ENCODE measurements at regions not wholly inside any gene's neighbourhood (a gene's known extent, or its start where the extent isn't known, plus 50 kb on each side); places are given as distances from the start of the nearest gene placed in this dataset.

DNA sequence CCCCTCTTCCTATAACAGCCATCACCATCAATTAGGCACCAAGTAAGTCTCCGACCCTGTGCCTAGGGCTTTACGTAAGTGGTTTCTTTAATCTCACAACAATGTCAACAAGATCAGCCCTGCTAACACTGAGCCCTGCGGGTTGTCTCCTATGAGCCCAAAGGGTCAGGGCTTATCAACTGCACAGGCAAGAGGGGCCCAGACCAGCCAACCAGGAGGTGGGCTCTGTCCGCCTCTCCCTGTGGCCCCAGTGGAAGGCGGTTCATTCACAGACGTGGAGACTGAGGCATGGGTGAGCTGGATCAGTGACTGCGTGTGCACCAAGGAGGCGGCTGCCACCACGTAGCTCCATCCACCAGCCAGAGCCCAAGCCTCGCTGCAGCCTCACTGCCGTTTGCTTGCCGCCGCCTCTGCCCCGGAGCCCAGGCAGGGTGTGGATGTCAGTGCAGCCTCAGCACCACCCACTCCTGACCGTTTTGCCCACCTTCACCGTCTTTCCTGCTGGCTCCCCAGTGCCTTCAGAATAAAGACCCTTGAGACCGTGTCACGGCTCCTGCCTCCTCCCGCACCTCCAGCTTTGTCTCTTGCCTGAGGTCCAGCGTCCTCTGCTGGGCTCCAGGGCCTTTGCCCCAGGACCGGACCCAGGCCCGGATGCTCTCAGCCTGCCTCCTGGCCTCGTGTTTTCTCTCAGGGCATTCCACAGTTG is 78.7 kb downstream of the DLL1 start:
- no peak overlapping the region for H3K4me3 ChIP-seq (ENCODE audit: control insufficient read depth, low read depth, low read length)
- TF ChIP-seq, protein P1, sequence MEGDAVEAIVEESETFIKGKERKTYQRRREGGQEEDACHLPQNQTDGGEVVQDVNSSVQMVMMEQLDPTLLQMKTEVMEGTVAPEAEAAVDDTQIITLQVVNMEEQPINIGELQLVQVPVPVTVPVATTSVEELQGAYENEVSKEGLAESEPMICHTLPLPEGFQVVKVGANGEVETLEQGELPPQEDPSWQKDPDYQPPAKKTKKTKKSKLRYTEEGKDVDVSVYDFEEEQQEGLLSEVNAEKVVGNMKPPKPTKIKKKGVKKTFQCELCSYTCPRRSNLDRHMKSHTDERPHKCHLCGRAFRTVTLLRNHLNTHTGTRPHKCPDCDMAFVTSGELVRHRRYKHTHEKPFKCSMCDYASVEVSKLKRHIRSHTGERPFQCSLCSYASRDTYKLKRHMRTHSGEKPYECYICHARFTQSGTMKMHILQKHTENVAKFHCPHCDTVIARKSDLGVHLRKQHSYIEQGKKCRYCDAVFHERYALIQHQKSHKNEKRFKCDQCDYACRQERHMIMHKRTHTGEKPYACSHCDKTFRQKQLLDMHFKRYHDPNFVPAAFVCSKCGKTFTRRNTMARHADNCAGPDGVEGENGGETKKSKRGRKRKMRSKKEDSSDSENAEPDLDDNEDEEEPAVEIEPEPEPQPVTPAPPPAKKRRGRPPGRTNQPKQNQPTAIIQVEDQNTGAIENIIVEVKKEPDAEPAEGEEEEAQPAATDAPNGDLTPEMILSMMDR (conservative IDR thresholded peaks at IDR 0.05; ENCODE audit: control insufficient read depth, insufficient read depth, low read depth, low read length) = no peak
- DNase-seq (ENCODE audit: low read depth) = no peak

DNA sequence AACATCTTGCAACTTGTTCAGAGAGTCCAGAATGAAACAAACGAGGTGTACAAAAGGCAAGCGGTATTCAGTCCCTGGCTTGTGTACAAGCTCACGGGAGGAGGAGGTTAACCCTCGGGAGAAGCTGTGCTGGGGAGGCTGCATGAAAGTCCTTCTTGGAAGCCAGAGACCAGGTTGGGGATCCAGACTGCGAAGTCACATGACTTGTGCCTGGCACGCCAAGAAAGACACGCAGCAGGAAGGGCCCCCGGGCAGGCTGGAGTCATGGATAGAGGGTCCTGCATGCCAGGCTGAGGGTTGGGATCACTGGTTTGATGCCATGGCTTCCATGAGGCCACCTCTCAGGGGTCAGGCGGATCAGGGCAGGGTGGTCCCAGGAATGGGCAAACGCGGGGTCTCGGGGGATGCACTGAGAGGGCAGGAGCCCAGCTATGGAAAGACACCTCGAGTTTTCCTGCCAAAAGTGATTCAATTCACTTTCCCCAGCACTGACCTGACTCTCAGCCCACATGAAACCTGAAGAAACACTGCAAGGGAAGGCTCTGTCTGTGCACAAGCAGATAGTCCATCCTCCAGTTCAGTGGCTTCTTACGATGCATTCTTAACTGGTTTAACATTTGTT is 79.4 kb downstream of the DLL1 start:
- H3K4me3 ChIP-seq (ENCODE audit: control insufficient read depth, low read depth, low read length) = no peak overlapping the region
- TF ChIP-seq, protein P1 (conservative IDR thresholded peaks at IDR 0.05; ENCODE audit: control insufficient read depth, insufficient read depth, low read depth, low read length) = no peak
- DNase-seq (ENCODE audit: low read depth) = no peak

- no peak for DNase-seq (ENCODE audit: low read depth)
- TF ChIP-seq, protein P1 (conservative IDR thresholded peaks at IDR 0.05; ENCODE audit: control insufficient read depth, insufficient read depth, low read depth, low read length) = no peak
These were observed 80.1 kb downstream of the DLL1 start for GRCh38 chr6:170210651-170211403.

GRCh38 chr6:170210026-170210390 is 80.9 kb downstream of the DLL1 start:
- H3K4me3 ChIP-seq (ENCODE audit: control insufficient read depth, low read depth, low read length) = no peak overlapping the region
- DNase-seq (ENCODE audit: low read depth) = no peak
- TF ChIP-seq, protein P1 (conservative IDR thresholded peaks at IDR 0.05; ENCODE audit: control insufficient read depth, insufficient read depth, low read depth, low read length) = no peak

More at GRCh38 chr6:170210651-170211403, 80.1 kb downstream of the DLL1 start:
- H3K4me3 ChIP-seq (ENCODE audit: control insufficient read depth, low read depth, low read length) = no peak overlapping the region

GRCh38 chr6:170209354-170210025 is 81.4 kb downstream of the DLL1 start:
- no peak for DNase-seq (ENCODE audit: low read depth)
- no peak overlapping the region for H3K4me3 ChIP-seq (ENCODE audit: control insufficient read depth, low read depth, low read length)
- TF ChIP-seq, protein P1 (conservative IDR thresholded peaks at IDR 0.05; ENCODE audit: control insufficient read depth, insufficient read depth, low read depth, low read length) = no peak

DNA sequence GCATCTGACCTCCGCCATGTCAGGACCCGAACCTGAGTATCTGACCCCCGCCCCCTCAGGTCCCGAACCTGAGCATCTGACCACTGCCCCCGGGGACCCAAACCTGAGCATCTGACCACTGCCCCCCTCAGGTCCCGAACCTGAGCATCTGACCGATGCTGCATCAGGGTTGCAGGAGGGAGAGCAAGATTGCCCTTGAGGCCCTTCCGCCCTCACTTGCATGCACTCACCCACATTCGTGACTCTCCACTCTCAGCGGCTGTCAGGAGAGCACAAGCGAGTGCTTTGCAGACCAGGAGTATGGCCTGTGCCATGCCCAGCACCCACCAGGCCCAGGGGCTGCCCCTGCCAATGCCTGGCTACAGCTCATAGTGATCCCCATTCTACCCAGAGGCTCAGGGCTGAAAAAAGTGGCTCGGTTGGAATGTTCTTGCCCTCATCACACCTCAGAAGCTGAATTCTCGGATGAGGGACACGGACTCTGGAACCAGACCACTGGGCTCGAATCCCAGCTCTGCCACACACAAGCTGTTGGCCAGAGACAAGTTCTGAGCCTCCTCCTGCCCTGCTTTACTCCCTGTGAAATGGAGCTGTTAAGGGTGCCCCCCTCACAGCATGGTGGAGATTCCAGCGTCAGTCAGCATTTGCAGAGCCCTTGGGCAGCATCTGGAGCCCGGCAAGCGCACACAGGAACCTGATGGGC is 82.1 kb downstream of the DLL1 start:
- DNase-seq (ENCODE audit: low read depth) = no peak
- TF ChIP-seq, protein P1 (conservative IDR thresholded peaks at IDR 0.05; ENCODE audit: control insufficient read depth, insufficient read depth, low read depth, low read length) = no peak
- H3K4me3 ChIP-seq (ENCODE audit: control insufficient read depth, low read depth, low read length) = no peak overlapping the region

All from fibroblast of mammary gland (primary cell).